Liver (tissue), 6 donors: ENCODE measurements at regions not wholly inside any gene's neighbourhood (a gene's known extent, or its start where the extent isn't known, plus 50 kb on each side); places are given as distances from the start of the nearest gene placed in this dataset.
"Not testable (repeated sequence)": the region's sequence is repeated elsewhere in the genome, so short reads cannot be mapped to it uniquely, and the experiment has no call there.

Experiments
- DNase-seq: peaks from one replicate; pipeline ENCODE4 v3.0.0-alpha.2; 2017; ENCODE audit warnings: low spot score
- H3K27ac ChIP-seq, 2 donors: one replicate each; pipeline ENCODE4 v1.7.0; 2013; ENCODE audit warnings: inconsistent platforms in 2 of 2, low read length in 2 of 2, control low read depth in 1 of 2, low read depth in 1 of 2, mild to moderate bottlenecking in 1 of 2
- H3K27me3 ChIP-seq, 4 donors: one replicate each; pipeline versions ENCODE4 v1.6.1 to v1.7.0; 2013; ENCODE audit warnings: low read length in 3 of 4, inconsistent platforms in 1 of 4, mild to moderate bottlenecking in 1 of 4, moderate library complexity in 1 of 4; ENCODE audit not compliant: control insufficient read depth in 4 of 4, insufficient read depth in 4 of 4
- H3K36me3 ChIP-seq, 4 donors: one replicate each; pipeline versions ENCODE4 v1.6.1 to v1.7.0; 2013; ENCODE audit warnings: low read length in 3 of 4, mild to moderate bottlenecking in 3 of 4, low read depth in 1 of 4, moderate library complexity in 1 of 4; ENCODE audit not compliant: control insufficient read depth in 4 of 4, insufficient read depth in 3 of 4
- H3K4me1 ChIP-seq, 4 donors: one replicate each; pipeline versions ENCODE4 v1.6.1 to v1.7.0; 2013; ENCODE audit warnings: low read length in 3 of 4, mild to moderate bottlenecking in 3 of 4, moderate library complexity in 1 of 4; ENCODE audit not compliant: control insufficient read depth in 4 of 4, insufficient read depth in 4 of 4
- H3K4me3 ChIP-seq, 3 donors: one replicate each; pipeline versions ENCODE4 v1.6.1 to v1.7.0; 2013; ENCODE audit warnings: low read length in 3 of 3, control low read depth in 1 of 3, low read depth in 1 of 3, mild to moderate bottlenecking in 1 of 3
- H3K9ac ChIP-seq, 2 donors: one replicate each; pipeline ENCODE4 v1.7.0; 2013; ENCODE audit warnings: low read length in 2 of 2, mild to moderate bottlenecking in 2 of 2, moderate library complexity in 2 of 2, control low read depth in 1 of 2, low read depth in 1 of 2
- H3K9me3 ChIP-seq, 4 donors: one replicate each; pipeline versions ENCODE4 v1.6.1 to v1.7.0; 2013; ENCODE audit warnings: low read length in 3 of 4; ENCODE audit not compliant: control insufficient read depth in 4 of 4
- WGBS: extraction: QIAGEN DNeasy Blood & Tissue Kit; methylation state at CpG from one replicate; pipeline ENCODE4 v1.1.7; 2013; 5-methylcytosine and 5-hydroxymethylcytosine counted together
- donor health status: healthy.
- donor health status: healthy.
- donor health status: healthy.

DNA sequence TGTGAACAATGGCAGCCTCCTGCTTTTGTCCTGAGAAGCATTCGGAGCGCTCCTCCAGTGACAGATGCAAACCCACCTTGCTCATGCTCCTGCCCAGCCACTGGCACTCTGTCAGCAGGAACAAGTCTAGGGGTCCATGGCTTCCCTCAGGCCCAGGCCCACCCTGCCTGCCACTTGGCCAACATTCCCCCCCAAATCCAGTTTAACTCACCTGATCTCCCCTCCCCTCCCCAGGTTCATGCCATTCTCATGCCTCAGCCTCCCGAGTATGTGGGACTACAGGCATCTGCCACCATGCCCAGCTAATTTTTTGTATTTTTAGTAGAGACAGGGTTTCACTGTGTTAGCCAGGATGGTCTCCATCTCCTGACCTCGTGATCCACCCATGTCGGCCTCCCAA, 118.9 kb upstream of the TPTE start:
- not testable (repeated sequence) for H3K36me3 ChIP-seq, H3K27me3 ChIP-seq, H3K4me3 ChIP-seq, H3K27ac ChIP-seq, H3K9ac ChIP-seq, H3K4me1 ChIP-seq
- peak; percentile 22 for DNase-seq
- 67% methylated on average over 5 of the region's 5 CpGs for WGBS
- H3K9me3 ChIP-seq: peaks cover 0 to 11% (median 5%) of the 10 kb centered on the region in 4 donors

DNA sequence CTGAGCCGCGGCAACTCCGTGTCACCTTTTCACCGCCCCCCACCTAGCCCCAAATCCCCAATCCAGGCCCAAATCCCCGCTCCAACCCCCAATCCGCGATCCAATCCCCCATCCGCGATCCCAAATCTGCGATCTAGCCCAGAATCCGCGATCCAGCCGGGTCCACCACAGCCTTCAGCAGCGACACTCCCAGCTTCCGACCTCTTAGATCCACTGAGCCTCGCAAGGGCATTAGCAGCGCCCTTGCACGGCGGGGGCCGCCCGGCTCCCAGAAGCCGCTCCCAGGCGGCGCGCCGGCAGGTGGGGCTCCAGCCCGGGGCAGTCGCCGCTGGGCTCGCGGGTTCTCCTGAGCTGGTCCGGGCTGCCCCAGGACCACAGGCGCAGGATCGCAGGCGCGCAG, 116.1 kb upstream of the TPTE start:
- H3K36me3 ChIP-seq, H3K27ac ChIP-seq, H3K9ac ChIP-seq, DNase-seq, H3K4me3 ChIP-seq, H3K4me1 ChIP-seq, H3K27me3 ChIP-seq: not testable (repeated sequence)
- H3K9me3 ChIP-seq: peaks cover 0 to 11% (median 5%) of the 10 kb centered on the region in 4 donors
- 69% methylated on average over 36 of the region's 36 CpGs for WGBS

DNA sequence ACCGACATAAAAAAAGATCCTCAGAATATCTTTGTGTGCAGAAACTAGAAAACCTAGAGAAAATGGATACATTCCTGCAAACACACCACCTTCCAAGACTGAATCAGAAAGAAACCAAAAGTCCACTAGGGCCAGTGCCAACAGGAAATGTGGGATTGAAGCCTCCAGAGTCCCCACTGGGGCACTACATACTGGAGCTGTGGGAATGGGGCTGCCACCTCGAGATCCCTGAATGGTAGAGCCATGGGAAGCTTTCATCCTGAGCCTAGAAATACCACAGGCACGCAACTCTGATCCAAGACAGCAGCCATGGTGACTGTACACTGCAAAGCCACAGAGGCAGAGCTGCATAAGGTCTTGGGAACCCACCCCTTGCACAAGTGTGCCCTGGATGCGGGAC, 111.6 kb upstream of the TPTE start:
- DNase-seq, H3K9ac ChIP-seq, H3K27ac ChIP-seq, H3K4me3 ChIP-seq, H3K4me1 ChIP-seq, H3K36me3 ChIP-seq, H3K27me3 ChIP-seq: not testable (repeated sequence)
- 37% methylated on average over 3 of the region's 4 CpGs for WGBS
- peaks cover 0 to 11% (median 5%) of the 10 kb centered on the region in 4 donors for H3K9me3 ChIP-seq

DNA sequence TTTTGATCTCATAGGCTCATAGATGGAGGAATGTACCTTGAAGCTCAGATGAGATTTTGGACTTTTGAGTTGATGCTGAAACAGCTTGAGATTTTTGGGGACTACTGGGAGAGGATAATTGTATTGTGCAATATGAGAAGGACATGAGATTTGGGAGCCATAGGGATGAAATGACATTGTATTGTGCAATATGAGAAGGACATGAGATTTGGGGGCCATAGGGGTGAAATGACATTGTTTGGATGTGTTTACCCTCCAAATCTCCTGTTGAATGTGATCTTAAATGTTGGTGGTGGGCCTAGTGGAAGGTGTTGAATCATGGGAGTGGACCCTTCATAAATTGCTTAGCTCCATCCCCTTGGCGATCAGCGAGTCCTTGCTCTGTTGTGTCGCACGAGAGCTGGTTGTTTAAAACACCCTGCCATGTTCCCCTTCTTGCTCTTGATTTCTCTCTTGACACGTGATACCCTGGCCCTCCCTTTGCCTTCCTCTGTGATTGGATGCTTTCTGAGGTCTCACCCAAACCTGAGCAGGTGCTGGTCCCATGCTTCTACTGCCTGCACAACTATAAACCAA, 110.9 kb upstream of the TPTE start:
- DNase-seq, H3K4me3 ChIP-seq, H3K27ac ChIP-seq, H3K4me1 ChIP-seq, H3K36me3 ChIP-seq, H3K9me3 ChIP-seq, H3K27me3 ChIP-seq, H3K9ac ChIP-seq: not testable (repeated sequence)
- 61% methylated on average over 5 of the region's 5 CpGs for WGBS

DNA sequence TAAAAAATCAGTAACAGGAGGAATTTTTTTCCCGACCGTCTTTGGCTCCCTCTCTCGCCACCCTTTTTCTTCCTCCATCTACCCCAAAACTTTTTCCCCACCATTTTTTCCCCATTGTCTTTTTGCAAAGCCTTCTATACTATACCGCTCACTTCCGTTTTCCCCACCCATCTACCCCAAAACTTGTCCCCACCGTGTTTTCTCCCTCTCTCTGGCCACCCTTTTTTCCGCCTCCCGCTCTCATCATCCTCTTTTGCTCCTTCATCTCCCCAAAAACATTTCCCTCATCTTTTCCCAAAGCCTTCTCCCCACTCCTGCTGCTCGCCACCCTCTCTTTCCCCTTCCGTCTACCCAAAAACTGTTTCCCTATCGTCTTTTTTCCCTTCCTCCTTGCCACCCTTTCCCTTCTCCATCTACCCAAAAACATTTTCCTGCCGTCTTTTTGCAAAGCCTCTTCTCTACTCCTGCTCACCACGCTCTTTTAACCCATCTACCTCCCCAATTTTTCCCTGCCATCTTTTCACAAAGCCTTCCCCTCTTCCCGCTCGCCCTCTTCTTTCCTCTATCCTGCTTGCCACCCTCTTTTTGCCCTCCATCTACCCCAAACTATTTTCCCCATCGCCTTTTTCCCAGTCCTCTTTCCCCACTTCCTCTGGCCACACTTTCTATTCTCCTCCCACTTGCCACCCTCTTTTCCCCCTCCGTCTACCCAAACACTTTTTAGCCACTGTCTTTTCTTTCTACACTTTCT, 109.4 kb upstream of the TPTE start:
- 62% methylated on average over 16 of the region's 17 CpGs for WGBS
- not testable (repeated sequence) for H3K4me3 ChIP-seq, H3K9me3 ChIP-seq, H3K36me3 ChIP-seq, H3K9ac ChIP-seq, DNase-seq, H3K27me3 ChIP-seq, H3K4me1 ChIP-seq, H3K27ac ChIP-seq

DNA sequence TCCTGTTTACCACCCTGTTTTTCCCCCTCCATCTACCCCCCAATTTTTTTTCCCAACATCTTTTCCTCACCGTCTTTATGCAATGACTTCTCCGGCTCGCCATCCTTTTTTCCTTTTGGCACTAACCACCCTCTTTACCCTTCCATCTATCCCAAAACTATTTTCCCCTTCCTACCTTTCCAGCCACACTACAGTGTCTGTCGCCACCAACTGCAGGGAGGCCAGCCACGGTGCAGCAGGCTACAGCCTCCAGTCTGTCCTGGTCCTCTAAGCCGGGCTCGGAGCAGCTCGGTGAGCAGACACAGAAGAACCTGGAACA, 108.5 kb upstream of the TPTE start:
- 79% methylated on average over 8 of the region's 8 CpGs for WGBS
- H3K9me3 ChIP-seq: peaks cover 1 to 13% (median 8%) of the 10 kb centered on the region in 4 donors
- not testable (repeated sequence) for DNase-seq, H3K27ac ChIP-seq, H3K4me3 ChIP-seq, H3K27me3 ChIP-seq, H3K4me1 ChIP-seq, H3K9ac ChIP-seq, H3K36me3 ChIP-seq

DNA sequence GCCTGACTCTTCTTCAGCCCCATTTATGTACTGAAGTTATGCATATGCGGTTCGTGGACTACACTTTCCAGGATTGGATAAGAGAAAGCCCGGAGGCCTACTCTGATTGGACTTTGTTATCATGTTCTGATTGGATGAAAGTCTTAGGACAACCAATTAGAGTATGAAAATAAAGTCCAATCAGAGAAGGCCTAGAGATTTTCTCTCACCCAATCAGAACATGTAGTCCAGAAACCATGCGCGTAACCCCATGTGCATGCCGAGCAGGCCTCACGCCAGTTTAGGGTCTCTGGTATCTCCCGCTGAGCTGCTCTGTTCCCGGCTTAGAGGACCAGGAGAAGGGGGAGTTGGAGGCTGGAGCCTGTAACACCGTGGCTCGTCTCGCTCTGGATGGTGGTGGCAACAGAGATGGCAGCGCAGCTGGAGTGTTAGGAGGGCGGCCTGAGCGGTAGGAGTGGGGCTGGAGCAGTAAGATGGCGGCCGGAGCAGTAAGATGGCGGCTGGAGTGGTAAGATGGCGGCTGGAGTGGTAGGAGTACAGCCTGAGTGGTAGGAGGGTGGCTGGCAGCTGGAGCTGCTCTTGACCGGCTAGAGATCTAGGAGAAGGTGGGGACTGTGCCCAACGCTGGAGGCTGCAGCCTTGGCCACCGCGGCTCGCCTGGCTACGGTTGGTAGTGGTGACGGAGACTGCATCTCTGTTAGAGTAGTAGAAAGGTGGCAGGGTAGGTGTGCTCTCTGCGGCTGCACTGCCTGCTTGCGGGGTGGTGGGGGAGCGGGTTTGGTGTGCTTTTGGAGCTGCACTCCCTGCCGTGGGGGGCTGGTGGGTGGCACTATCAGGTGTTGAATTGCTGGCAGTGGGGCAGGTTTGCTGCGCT, 107.9 kb upstream of the TPTE start:
- WGBS: 83% methylated on average over 31 of the region's 31 CpGs
- H3K9ac ChIP-seq, H3K36me3 ChIP-seq, H3K27ac ChIP-seq, H3K4me3 ChIP-seq, H3K27me3 ChIP-seq, H3K4me1 ChIP-seq, DNase-seq: not testable (repeated sequence)
- peaks cover 1 to 13% (median 8%) of the 10 kb centered on the region in 4 donors for H3K9me3 ChIP-seq

DNA sequence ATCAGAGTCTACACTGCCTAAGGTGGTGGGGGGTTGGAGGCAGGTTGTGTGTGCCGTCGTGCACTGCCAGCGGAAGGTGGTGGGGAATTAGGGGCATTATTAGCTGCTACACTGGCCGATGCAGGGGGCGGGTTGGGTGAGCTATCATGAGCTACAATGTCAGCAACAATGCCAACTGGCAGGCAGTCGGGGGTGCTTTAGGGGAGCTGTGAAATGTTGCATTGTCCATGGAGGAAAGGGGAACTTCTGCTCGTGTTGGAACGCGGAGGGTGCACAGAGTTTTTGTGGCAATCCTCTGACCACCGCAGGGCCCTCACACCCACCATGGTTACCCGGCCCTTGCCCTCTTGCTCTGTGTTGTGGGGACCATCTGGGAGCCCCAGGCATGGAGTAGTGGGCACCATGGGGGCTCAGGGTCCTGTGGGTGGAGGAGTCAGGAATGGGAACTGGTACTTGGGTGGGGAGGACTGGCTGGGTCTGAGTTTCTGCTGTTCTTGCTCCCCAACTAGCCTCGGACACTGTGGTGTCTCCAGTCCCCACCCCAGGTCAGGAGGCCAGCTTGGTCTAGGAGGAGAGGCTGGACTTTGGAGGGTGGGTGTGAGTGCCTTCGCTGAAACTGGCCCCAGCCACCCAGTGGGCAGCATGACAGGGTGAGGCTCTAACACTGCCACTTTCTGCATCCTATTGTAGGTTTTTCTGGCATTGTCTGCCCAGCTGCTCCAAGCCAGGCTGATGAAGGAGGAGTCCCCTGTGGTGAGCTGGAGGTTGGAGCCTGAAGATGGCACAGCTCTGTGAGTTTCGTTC, 107.1 kb upstream of the TPTE start:
- peaks cover 1 to 16% (median 8%) of the 10 kb centered on the region in 4 donors for H3K9me3 ChIP-seq
- H3K4me1 ChIP-seq, H3K36me3 ChIP-seq, H3K4me3 ChIP-seq, DNase-seq, H3K27ac ChIP-seq, H3K9ac ChIP-seq, H3K27me3 ChIP-seq: not testable (repeated sequence)
- 77% methylated on average over 14 of the region's 14 CpGs for WGBS
